ENCODE measurements at regions not wholly inside any gene's neighbourhood (a gene's known extent, or its start where the extent isn't known, plus 50 kb on each side); places are given as distances from the start of the nearest gene placed in this dataset.

GRCh38 chr20:57768519-57768918, 58.7 kb upstream of the PMEPA1 start:
- Mint-ChIP-seq H3K4me1 (peaks cover 0 to 6% of the 10 kb centered on the region in 2 donors), H3K27me3 (ENCODE audit: low read depth in 3 of 3) (peaks cover 0 to 9% (median 8%) of the 10 kb centered on the region in 3 donors), H3K4me3 (no peak overlapping the region), H3K36me3 (no peaks in the 10 kb centered on the region), H3K27ac (no peak overlapping the region), H3K9me3 (peaks cover 0 to 2% (median 0%) of the 10 kb centered on the region in 6 donors)
- DNase-seq, result no peak

GRCh38 chr20:57767441-57767840, 57.6 kb upstream of the PMEPA1 start:
- Mint-ChIP-seq H3K4me3 (no peak overlapping the region), H3K9me3 (peaks cover 0 to 2% (median 0%) of the 10 kb centered on the region in 6 donors), H3K27ac (no peak overlapping the region), H3K36me3 (no peaks in the 10 kb centered on the region), H3K27me3 (ENCODE audit: low read depth in 3 of 3) (peaks cover 3 to 9% (median 5%) of the 10 kb centered on the region in 3 donors), H3K4me1 (peaks cover 0 to 6% of the 10 kb centered on the region in 2 donors)
- DNase-seq, result no peak

GRCh38 chr20:57763235-57763595, 53.4 kb upstream of the PMEPA1 start:
- DNase-seq, result no peak
- H3K9me3 Mint-ChIP-seq, result peaks cover 0 to 2% (median 0%) of the 10 kb centered on the region in 6 donors
- H3K4me1 Mint-ChIP-seq, result no peaks in the 10 kb centered on the region
- H3K36me3 Mint-ChIP-seq, result no peaks in the 10 kb centered on the region
- no peak overlapping the region for H3K4me3 Mint-ChIP-seq
- H3K27me3 Mint-ChIP-seq (ENCODE audit: low read depth in 3 of 3), result peaks cover 3 to 8% (median 4%) of the 10 kb centered on the region in 3 donors
- no peak overlapping the region for H3K27ac Mint-ChIP-seq

- Mint-ChIP-seq H3K27me3 (ENCODE audit: low read depth in 3 of 3) (peaks cover 3 to 8% (median 7%) of the 10 kb centered on the region in 3 donors), H3K4me3 (no peak overlapping the region), H3K4me1 (no peaks in the 10 kb centered on the region), H3K9me3 (peaks cover 0 to 2% (median 0%) of the 10 kb centered on the region in 6 donors), H3K27ac (no peak overlapping the region), H3K36me3 (no peaks in the 10 kb centered on the region)
- no peak for DNase-seq
Measured at GRCh38 chr20:57762531-57763234, 52.9 kb upstream of the PMEPA1 start.

GRCh38 chr20:57761413-57761734, 51.6 kb upstream of the PMEPA1 start:
- Mint-ChIP-seq H3K4me1 (no peaks in the 10 kb centered on the region), H3K36me3 (no peaks in the 10 kb centered on the region), H3K4me3 (no peak overlapping the region), H3K9me3 (peaks cover 0 to 4% (median 0%) of the 10 kb centered on the region in 6 donors), H3K27me3 (ENCODE audit: low read depth in 3 of 3) (peaks cover 6 to 11% (median 8%) of the 10 kb centered on the region in 3 donors), H3K27ac (no peak overlapping the region)
- no peak for DNase-seq

- Mint-ChIP-seq H3K27ac (no peak overlapping the region), H3K36me3 (no peaks in the 10 kb centered on the region), H3K9me3 (peaks cover 0 to 4% (median 0%) of the 10 kb centered on the region in 6 donors), H3K4me3 (no peak overlapping the region), H3K27me3 (ENCODE audit: low read depth in 3 of 3) (peaks cover 6 to 11% (median 8%) of the 10 kb centered on the region in 3 donors), H3K4me1 (no peaks in the 10 kb centered on the region)
- DNase-seq, result no peak
Measured at GRCh38 chr20:57760698-57761412, 51.0 kb upstream of the PMEPA1 start.

- Mint-ChIP-seq H3K4me1 (no peaks in the 10 kb centered on the region), H3K27ac (no peak overlapping the region), H3K4me3 (no peak overlapping the region), H3K36me3 (no peaks in the 10 kb centered on the region), H3K27me3 (ENCODE audit: low read depth in 3 of 3) (peaks cover 6 to 11% (median 8%) of the 10 kb centered on the region in 3 donors), H3K9me3 (peaks cover 0 to 4% (median 0%) of the 10 kb centered on the region in 6 donors)
- DNase-seq, result no peak
Measured at GRCh38 chr20:57759724-57760123, 49.9 kb upstream of the PMEPA1 start.
